Stimulated activated naive CD8-positive, alpha-beta T cell treated with anti-CD3 and anti-CD28 coated beads, Interleukin-15, Interleukin-2, amounts not matched to agents 100 ng/mL and 50 ng/mL, for 24 hours (primary cell): ENCODE measurements at regions not wholly inside any gene's neighbourhood (a gene's known extent, or its start where the extent isn't known, plus 50 kb on each side); places are given as distances from the start of the nearest gene placed in this dataset.
"Not testable (repeated sequence)": the region's sequence is repeated elsewhere in the genome, so short reads cannot be mapped to it uniquely, and the experiment has no call there.

Source experiments
- H3K27ac Mint-ChIP-seq: one replicate; pipeline ENCODE4 v1.8.0; 2021; ENCODE audit warnings: mild to moderate bottlenecking, mixed read lengths
- H3K27me3 Mint-ChIP-seq: one replicate; pipeline ENCODE4 v1.8.0; 2021; ENCODE audit warnings: mixed read lengths
- H3K36me3 Mint-ChIP-seq: one replicate; pipeline ENCODE4 v1.8.0; 2021; ENCODE audit warnings: low read depth, mixed read lengths
- H3K4me1 Mint-ChIP-seq: one replicate; pipeline ENCODE4 v1.8.0; 2021; ENCODE audit warnings: low read depth, mixed read lengths
- H3K4me3 Mint-ChIP-seq: one replicate; pipeline ENCODE4 v1.8.0; 2021; ENCODE audit warnings: mild to moderate bottlenecking, mixed read lengths
- H3K9me3 Mint-ChIP-seq: one replicate; pipeline ENCODE4 v1.8.0; 2021; ENCODE audit warnings: mixed read lengths

DNA sequence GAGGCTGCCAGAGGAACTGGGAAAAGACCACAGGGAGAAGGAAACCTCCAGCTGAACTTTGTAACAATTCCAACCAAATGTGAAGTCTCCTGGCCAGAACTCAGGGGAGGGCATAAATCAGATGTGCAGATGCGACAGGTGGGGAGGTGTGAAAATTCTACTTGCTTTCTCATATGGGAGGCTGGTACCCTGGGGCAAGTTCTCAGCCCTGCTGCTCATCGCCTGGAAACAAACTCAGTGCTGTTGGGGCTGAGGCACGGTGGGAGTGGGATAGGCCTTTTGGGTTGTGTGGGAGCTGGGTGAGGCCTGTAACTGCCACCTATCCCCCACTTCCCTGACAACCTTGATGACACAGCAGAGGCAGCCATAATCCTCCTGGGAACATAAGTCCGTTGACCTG lies 179.6 kb downstream of the ASB1 start:
- Mint-ChIP-seq H3K27ac (no peak overlapping the region), H3K4me3 (no peak overlapping the region), H3K27me3 (peaks cover 26% of the 10 kb centered on the region), H3K36me3 (no peaks in the 10 kb centered on the region), H3K4me1 (no peaks in the 10 kb centered on the region), H3K9me3 (peaks cover 34% of the 10 kb centered on the region)

DNA sequence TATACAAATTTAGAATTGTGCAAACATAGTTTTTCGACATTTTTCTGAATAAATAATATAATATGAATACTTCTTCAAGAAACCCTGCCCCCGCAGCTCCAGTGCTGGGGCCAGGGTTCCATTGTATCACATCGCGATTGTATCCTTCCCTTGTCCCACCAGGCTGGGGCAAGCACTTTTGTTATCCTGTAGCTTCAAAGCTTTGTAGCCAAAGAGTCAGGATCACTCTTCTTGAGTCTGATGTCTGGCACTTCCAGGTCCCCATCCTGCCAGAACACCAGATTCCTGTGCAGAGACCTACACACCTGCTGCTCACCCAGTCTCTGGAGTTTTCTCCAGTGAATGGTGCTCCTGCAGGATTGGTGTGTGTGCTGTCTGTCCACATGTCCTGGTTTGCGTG lies 186.9 kb downstream of the ASB1 start:
- Mint-ChIP-seq H3K9me3 (peaks cover 7% of the 10 kb centered on the region), H3K27me3 (peaks cover 16% of the 10 kb centered on the region), H3K27ac (no peak overlapping the region), H3K4me1 (no peaks in the 10 kb centered on the region), H3K4me3 (no peak overlapping the region), H3K36me3 (no peaks in the 10 kb centered on the region)

DNA sequence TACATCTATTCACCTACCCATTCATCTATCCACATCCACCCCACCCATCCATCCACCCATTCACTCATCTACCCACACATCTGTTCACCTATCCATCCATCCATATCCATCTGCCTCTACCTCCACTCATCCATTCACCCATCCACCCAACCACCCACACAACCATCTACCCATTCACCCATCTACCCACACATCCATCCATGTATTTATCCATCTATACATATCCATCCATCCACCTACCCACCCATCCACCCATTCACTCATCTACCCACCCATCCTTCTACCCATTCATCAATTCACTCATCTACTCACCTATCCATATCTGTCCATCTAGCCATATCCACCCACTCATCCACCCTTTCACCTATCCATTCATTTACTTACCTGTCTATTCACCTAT lies 187.6 kb downstream of the ASB1 start:
- peaks cover 18% of the 10 kb centered on the region for H3K27me3 Mint-ChIP-seq
- H3K4me3 Mint-ChIP-seq, result no peak overlapping the region
- no peaks in the 10 kb centered on the region for H3K36me3 Mint-ChIP-seq

DNA sequence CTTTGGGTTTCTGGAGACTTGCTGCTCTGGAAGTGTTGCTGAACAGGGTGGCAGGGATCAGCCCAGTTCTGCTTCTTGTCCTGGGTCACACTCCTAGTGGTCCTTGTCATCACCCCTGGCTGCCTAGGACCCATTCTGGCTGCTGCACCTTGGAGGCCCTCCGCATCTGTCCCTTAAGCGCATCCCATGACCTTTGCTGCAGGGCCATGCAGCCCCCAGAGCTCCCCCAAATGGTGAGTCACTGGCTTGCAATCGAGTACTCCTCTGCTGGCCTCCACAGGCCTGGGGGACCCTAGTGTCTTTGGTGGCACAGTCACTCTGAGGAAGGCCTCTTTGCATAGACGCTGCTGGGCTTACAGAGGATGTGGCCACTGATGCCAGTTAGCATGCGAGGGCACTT lies 188.5 kb downstream of the ASB1 start:
- no peak overlapping the region for H3K4me3 Mint-ChIP-seq
- peaks cover 21% of the 10 kb centered on the region for H3K27me3 Mint-ChIP-seq
- no peaks in the 10 kb centered on the region for H3K36me3 Mint-ChIP-seq
- H3K9me3 Mint-ChIP-seq, result no peaks in the 10 kb centered on the region
- H3K27ac Mint-ChIP-seq, result no peak overlapping the region
- no peaks in the 10 kb centered on the region for H3K4me1 Mint-ChIP-seq

More for the DNA sequence above, 187.6 kb downstream of the ASB1 start:
- peaks cover under 1% of the 10 kb centered on the region for H3K9me3 Mint-ChIP-seq
- no peak overlapping the region for H3K27ac Mint-ChIP-seq
- H3K4me1 Mint-ChIP-seq, result no peaks in the 10 kb centered on the region

DNA sequence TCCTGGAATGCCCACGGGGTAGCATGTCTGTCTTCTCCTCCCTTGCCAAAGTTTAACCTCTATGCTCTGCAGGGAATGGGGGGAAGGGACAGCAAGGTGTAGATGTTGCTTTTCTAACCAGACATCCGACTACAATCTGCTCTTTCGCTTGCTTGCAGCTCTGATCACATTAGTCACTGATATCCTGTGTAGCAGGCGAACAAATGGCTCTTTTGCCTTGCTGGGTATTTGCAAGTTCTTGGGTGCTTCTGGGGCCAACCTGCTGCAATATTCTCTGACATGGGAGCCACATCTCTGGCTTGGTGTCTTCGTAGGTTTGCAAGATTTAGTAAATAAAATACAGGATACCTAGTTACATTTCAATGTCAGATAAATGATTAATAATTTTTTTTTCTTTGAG lies 190.0 kb downstream of the ASB1 start:
- Mint-ChIP-seq H3K4me1 (no peaks in the 10 kb centered on the region), H3K27ac (no peak overlapping the region), H3K27me3 (peaks cover 25% of the 10 kb centered on the region), H3K36me3 (no peaks in the 10 kb centered on the region), H3K9me3 (no peaks in the 10 kb centered on the region), H3K4me3 (no peak overlapping the region)

DNA sequence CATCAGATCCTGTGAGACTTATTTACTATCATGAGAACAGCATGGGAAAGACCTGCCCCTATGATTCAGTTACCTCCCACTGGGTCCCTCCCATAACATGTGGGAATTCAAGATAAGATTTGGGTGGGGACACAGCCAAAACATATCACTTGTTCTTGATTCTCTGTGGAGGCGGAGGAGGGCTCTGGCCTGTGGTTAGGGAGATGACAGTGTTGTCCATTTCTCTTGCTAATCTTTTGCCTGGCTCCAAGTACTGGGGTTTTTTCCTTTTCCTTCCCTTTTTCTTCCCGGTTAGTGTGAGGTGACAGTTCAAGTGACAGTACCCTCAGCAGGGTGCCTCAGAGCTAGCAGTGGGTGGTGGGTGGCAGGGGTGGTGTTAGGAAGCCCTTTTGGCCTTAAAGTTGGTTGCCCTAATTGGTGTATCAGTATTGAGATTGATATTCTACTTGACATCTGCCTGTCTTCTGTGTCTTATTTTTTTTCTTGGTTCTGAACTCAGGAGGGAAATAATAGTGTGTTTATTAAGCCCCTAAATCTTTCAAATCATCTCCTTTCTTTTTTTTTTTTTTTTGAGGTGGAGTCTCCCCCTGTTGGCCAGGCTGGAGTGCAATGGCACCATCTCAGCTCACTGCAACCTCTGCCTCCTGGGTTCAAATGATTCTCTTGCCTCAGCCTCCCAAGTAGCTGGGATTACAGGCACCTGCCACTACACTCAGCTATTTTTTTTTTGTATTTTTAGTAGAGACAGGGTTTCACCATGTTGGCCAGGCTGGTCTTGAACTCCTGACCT lies 192.0 kb downstream of the ASB1 start:
- not testable (repeated sequence) for H3K4me3 Mint-ChIP-seq, H3K4me1 Mint-ChIP-seq, H3K27ac Mint-ChIP-seq, H3K36me3 Mint-ChIP-seq, H3K9me3 Mint-ChIP-seq
- H3K27me3 Mint-ChIP-seq, result peaks cover 36% of the 10 kb centered on the region

DNA sequence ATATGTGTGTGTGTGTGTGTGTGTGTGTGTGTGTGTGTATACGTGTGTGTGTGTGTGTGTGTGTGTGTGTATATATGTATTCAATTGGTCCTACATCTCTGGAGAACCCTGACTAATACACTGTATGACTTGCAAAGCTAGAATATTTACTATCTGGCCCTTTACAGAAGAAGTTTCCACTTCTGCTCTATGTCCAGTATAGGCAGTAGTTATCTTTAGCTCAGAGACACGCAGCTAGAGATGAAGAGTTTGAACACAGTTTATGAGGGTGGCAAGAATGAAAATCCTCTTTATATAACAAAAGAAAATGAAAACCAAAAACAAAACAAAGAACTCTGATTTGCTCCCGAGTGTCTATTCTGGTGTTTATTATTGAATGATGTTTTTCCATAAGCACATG lies 201.2 kb downstream of the ASB1 start:
- no peak overlapping the region for H3K4me3 Mint-ChIP-seq
- peaks cover 1% of the 10 kb centered on the region for H3K27me3 Mint-ChIP-seq
- no peaks in the 10 kb centered on the region for H3K36me3 Mint-ChIP-seq
- H3K27ac Mint-ChIP-seq, result no peak overlapping the region
- peaks cover 4% of the 10 kb centered on the region for H3K9me3 Mint-ChIP-seq
- H3K4me1 Mint-ChIP-seq, result no peaks in the 10 kb centered on the region

DNA sequence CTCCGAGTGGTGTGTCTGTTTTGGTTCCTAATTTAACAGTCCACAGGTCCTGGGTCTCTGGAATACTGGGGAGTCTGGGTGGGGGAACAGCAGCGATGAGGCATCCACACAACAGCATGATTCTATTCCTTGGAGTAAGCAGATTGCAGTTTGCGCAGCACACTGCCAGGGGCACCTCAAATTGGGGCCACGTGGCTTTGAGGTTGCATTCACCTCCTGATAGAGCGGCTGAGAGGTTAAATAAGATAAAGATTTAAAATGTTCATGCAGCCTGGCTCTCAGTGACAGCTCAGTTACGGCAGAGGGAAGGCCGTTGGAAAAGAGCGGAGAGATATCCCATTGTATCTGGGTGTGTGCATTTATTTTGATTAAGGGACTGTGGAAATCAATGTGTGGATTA lies 202.3 kb downstream of the ASB1 start:
- H3K27ac Mint-ChIP-seq, result no peak overlapping the region

DNA sequence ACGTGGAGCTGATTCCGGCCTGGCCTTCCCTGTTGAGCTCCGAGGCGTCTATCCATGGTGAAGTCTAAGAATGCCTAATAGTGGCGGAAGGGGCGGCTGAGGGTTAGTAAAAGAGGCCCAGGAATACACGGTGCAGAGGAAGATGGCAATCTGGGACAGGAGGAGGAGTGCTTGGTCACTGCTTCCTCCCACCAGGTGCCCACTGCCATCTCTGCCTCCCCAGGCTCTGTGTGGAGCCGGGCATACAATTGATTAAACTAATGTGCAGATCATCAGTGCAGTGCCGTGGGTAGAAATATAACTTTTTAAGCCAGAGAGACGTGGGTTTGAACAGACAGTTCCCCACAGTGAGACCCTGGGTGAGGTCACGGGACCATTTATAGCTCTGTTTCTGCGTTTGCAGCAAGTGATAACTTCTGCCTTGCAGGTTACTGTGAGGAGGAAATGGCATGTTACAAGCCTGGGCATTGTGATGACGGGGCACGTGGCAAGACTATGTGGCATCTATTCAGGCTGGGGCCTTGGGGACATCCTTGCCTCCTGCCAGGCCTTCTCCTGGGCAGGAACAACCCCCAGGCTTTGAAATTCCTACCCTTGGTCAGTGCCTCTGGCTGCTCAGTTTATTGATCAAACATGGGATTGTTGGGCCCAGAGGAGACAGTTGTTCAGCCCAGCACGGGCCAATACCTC lies 204.9 kb downstream of the ASB1 start:
- Mint-ChIP-seq H3K4me1 (no peaks in the 10 kb centered on the region), H3K9me3 (no peaks in the 10 kb centered on the region), H3K36me3 (no peaks in the 10 kb centered on the region), H3K4me3 (no peak overlapping the region), H3K27me3 (no peaks in the 10 kb centered on the region), H3K27ac (no peak overlapping the region)

More for the DNA sequence above, 202.3 kb downstream of the ASB1 start:
- H3K9me3 Mint-ChIP-seq, result peaks cover 4% of the 10 kb centered on the region
- no peaks in the 10 kb centered on the region for H3K4me1 Mint-ChIP-seq
- H3K4me3 Mint-ChIP-seq, result no peak overlapping the region
- H3K36me3 Mint-ChIP-seq, result no peaks in the 10 kb centered on the region
- no peaks in the 10 kb centered on the region for H3K27me3 Mint-ChIP-seq

DNA sequence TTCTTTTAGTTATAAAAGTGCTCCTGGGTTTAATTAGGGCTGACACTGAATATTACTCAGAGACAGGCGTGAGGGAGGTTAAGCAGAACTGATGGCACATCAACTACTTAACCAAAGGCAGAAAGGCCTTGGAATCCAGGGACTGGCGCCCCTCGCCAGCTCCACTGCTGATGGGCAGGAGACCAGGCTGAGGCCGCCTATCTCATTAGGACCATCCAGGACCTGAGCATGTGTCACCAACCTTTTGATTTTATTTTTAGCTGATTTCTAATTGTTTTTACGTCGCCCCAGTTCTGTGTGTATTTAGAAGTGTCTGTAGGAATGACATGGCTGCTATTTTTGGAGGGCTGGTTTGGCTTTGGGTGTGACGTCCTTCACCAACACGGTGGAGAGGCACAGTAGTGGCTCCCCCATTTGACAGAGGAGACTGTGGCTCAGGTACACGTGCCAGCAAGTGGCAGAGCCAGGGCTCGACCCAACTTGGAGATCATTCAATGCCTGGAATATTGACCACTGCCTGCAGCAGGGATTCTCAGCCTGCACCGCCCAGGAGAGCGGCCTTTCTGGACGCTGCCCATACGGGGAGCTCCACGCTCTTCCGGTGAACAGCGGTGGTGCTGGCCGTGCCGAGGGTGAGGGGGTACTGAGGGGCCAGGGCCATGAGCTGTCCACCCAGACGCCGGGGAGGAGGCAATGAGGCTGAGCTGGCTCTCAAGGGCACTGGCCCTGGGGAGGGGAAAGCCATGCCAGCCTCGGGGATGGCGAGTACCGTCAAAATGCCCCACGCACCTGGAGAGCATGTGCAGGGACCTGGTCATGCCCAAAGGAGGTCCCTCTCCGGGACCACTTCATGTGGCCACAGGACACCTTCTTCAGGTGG lies 205.7 kb downstream of the ASB1 start:
- Mint-ChIP-seq H3K27ac (no peak overlapping the region), H3K9me3 (no peaks in the 10 kb centered on the region), H3K27me3 (no peaks in the 10 kb centered on the region)

DNA sequence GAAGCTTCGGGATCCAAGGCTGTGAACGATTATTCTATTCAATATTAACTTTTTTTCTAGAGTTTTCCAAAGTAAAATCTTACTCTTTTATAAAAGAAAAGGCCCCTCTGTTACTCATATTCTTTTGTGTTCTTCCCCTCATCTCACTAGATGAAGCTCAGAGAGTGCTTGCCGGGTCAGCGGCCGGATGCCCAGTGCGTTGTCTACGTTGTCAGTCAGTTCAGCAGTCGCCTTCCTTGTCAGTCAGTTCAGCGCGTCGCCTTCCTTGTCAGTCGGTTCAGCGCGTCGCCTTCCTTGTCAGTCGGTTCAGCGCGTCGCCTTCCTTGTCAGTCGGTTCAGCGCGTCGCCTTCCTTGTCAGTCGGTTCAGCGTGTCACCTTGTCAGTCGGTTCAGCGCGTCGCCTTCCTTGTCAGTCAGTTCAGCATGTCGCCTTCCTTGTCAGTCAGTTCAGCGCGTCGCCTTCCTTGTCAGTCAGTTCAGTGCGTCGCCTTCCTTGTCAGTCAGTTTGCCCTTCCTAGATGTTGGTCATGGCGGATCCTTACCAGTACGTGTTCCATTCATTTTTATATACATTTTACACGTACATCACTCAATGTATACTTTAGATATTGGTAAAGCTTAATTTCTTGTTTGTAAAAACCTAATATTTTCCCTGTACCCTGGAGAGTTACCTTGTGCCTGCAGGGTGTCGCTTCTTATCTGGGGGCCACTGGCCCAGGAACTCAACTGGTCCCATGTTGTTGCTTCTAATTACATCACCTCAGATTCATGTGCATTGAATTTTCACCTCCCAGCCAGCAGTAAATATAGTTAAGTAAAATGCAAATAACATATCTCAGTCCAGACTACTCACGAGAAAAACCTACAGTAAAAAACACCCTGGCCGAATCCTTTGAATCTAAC lies 206.9 kb downstream of the ASB1 start:
- no peaks in the 10 kb centered on the region for H3K27me3 Mint-ChIP-seq
- H3K4me3 Mint-ChIP-seq, result no peak overlapping the region

More for the DNA sequence above, 205.7 kb downstream of the ASB1 start:
- Mint-ChIP-seq H3K4me3 (no peak overlapping the region), H3K4me1 (no peaks in the 10 kb centered on the region), H3K36me3 (no peaks in the 10 kb centered on the region)

DNA sequence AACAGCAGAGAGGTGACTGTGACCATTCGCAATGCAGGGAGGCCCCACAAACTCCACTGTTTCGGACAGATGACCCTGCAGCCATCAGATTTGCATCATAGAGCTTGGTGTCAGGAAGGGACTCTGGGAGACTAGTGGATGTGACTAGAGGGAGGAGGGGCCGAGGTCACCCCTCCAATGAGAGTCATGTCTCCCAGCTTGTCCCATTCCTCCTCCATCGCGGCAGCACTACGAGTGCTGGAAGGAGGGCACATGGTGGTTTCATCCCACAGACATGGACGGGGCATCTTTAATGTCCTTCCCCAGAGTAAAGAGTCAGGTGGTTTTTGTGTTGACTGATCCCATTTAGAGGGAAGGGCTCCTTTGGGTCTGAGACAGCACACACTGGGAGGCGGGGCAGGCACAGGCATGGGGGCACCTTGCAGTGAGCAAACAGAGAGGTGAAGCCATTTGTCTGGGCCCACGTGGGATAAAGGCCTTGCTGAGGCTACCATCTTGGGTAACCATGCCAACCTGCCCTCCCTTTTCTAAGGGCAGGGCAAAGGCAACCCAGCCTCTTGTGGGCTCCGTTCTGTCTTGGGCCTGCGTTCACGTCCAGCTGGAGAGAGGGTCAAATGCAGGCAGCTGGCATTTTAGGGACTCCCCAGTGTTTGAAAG lies 208.1 kb downstream of the ASB1 start:
- no peaks in the 10 kb centered on the region for H3K27me3 Mint-ChIP-seq
- no peaks in the 10 kb centered on the region for H3K4me1 Mint-ChIP-seq
- H3K9me3 Mint-ChIP-seq, result no peaks in the 10 kb centered on the region
- no peaks in the 10 kb centered on the region for H3K36me3 Mint-ChIP-seq
- no peak overlapping the region for H3K27ac Mint-ChIP-seq
- no peak overlapping the region for H3K4me3 Mint-ChIP-seq

More for the DNA sequence above, 206.9 kb downstream of the ASB1 start:
- Mint-ChIP-seq H3K4me1 (no peaks in the 10 kb centered on the region), H3K9me3 (no peaks in the 10 kb centered on the region), H3K36me3 (no peaks in the 10 kb centered on the region), H3K27ac (no peak overlapping the region)

DNA sequence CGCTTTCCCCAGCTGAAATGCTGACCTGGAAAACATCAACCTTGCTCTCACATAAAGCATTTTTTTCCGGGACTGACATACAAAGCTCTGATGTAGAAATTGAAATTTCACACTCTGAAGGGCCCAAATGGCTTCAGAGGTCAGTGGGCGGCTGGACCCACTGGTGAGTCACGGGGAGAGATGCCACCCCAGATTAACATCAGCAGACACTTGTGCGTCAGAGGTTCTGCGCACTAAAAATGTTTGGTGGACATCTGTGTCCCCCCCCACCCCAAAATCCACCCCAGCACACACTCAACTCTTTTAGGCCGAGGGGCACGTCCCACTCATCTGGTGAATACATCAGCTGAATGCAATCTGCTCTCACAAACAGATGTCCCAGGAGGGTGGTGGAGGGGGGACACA lies 208.9 kb downstream of the ASB1 start:
- no peaks in the 10 kb centered on the region for H3K9me3 Mint-ChIP-seq

More for the DNA sequence above, 208.9 kb downstream of the ASB1 start:
- no peaks in the 10 kb centered on the region for H3K4me1 Mint-ChIP-seq
- no peaks in the 10 kb centered on the region for H3K27me3 Mint-ChIP-seq
- H3K36me3 Mint-ChIP-seq, result no peaks in the 10 kb centered on the region
- no peak overlapping the region for H3K4me3 Mint-ChIP-seq
- H3K27ac Mint-ChIP-seq, result no peak overlapping the region
